Astrocyte (in vitro differentiated cells and primary cell): ENCODE measurements at regions not wholly inside any gene's neighbourhood (a gene's known extent, or its start where the extent isn't known, plus 50 kb on each side); places are given as distances from the start of the nearest gene placed in this dataset.
A peak's percentile ranks its signal among the peaks of the same experiment; 100 is the strongest.
"Not testable (repeated sequence)": the region's sequence is repeated elsewhere in the genome, so short reads cannot be mapped to it uniquely, and the experiment has no call there.

Experiments used
- DNase-seq: peaks from one replicate; pipeline ENCODE4 v3.0.0-alpha.2; 2010; ENCODE audit warnings: low read depth
- FAIRE-seq: peaks from 2 replicates; lab custom pipeline; 2011; peaks lifted over from hg19 to GRCh38; lab: Jason Lieb, UNC
- H2AFZ ChIP-seq: 2 replicates; pipeline ENCODE4 v1.6.0; 2012; ENCODE audit warnings: low read depth, low read length, inconsistent platforms
- H3K27ac ChIP-seq: 2 replicates; pipeline ENCODE4 v1.5.1; 2011; ENCODE audit warnings: low read depth, low read length, inconsistent platforms
- H3K27me3 ChIP-seq: 2 replicates; pipeline ENCODE4 v1.6.0; 2011; ENCODE audit warnings: low read length, inconsistent platforms; ENCODE audit not compliant: insufficient read depth
- H3K36me3 ChIP-seq: 2 replicates; pipeline ENCODE4 v1.5.1; 2011; ENCODE audit warnings: low read length, inconsistent platforms; ENCODE audit not compliant: insufficient read depth
- H3K4me1 ChIP-seq: 2 replicates; pipeline ENCODE4 v1.5.1; 2011; ENCODE audit warnings: low read length, inconsistent platforms; ENCODE audit not compliant: insufficient read depth
- H3K4me2 ChIP-seq: 2 replicates; pipeline ENCODE4 v1.6.0; 2012; ENCODE audit warnings: low read length, inconsistent platforms
- H3K4me3 ChIP-seq: 2 replicates; pipeline ENCODE4 v1.5.1; 2011; ENCODE audit warnings: low read depth, mild to moderate bottlenecking, low read length, inconsistent platforms; ENCODE audit not compliant: insufficient read depth
- H3K79me2 ChIP-seq: 2 replicates; pipeline ENCODE4 v1.6.0; 2012; ENCODE audit warnings: mild to moderate bottlenecking, low read length, inconsistent platforms; ENCODE audit not compliant: insufficient read depth
- H3K9ac ChIP-seq: 2 replicates; pipeline ENCODE4 v1.6.0; 2012; ENCODE audit warnings: mild to moderate bottlenecking, low read length, inconsistent platforms
- H3K9me3 ChIP-seq: 2 replicates; pipeline ENCODE4 v1.5.1; 2012; ENCODE audit warnings: low read depth, mild to moderate bottlenecking, low read length, inconsistent platforms; ENCODE audit not compliant: insufficient read depth
- H4K20me1 ChIP-seq: 2 replicates; pipeline ENCODE4 v1.6.0; 2012; ENCODE audit warnings: low read length, inconsistent platforms; ENCODE audit not compliant: insufficient read depth
- H3K27ac Mint-ChIP-seq: one replicate; pipeline ENCODE4 v1.8.0; 2021; ENCODE audit warnings: mild to moderate bottlenecking, mixed read lengths; ENCODE audit not compliant: unreplicated experiment
- H3K27me3 Mint-ChIP-seq: one replicate; pipeline ENCODE4 v1.8.0; 2021; ENCODE audit warnings: low read depth, mixed read lengths; ENCODE audit not compliant: unreplicated experiment
- H3K36me3 Mint-ChIP-seq: one replicate; pipeline ENCODE4 v1.8.0; 2021; ENCODE audit warnings: low read depth, mixed read lengths; ENCODE audit not compliant: unreplicated experiment
- H3K4me1 Mint-ChIP-seq: one replicate; pipeline ENCODE4 v1.8.0; 2021; ENCODE audit warnings: low read depth, mixed read lengths; ENCODE audit not compliant: unreplicated experiment
- H3K4me3 Mint-ChIP-seq: one replicate; pipeline ENCODE4 v1.8.0; 2021; ENCODE audit warnings: mild to moderate bottlenecking, moderate library complexity, mixed read lengths; ENCODE audit not compliant: unreplicated experiment
- H3K9me3 Mint-ChIP-seq: one replicate; pipeline ENCODE4 v1.8.0; 2021; ENCODE audit warnings: mild to moderate bottlenecking, mixed read lengths; ENCODE audit not compliant: unreplicated experiment
- EZH2 ChIP-seq: IDR thresholded peaks from 2 replicates; pipeline ENCODE4 v1.6.1; 2012; ENCODE audit warnings: mild to moderate bottlenecking, low read length, inconsistent platforms; ENCODE audit not compliant: insufficient read depth
- TF ChIP-seq, protein P1 (sequence below): IDR thresholded peaks from 2 replicates; pipeline ENCODE4 v1.5.1; 2011; ENCODE audit warnings: low read depth, mild to moderate bottlenecking, inconsistent platforms, low read length, moderate library complexity; ENCODE audit not compliant: insufficient read depth

DNA sequence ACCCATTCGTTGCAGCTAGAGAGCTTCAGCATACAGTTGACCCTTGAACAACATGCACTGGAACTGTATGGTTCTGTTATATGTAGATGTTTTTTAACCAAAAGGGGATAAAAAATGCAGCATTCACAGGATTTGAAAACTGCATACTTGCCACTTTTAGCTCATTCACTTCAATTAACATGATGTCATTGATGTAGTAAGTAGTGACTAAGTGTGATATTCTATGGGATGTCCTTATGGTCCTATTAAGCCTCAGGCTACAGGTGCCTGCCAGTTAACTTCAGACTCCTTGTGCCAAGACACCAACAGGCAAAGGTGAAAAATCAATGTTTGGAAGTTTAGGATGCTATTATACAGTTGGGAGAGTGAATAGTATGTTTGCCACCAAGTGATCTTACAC lies 553.6 kb upstream of the NECTIN3 start:
- FAIRE-seq (no peak), DNase-seq (no peak)
- H3K36me3 ChIP-seq = no peaks in the 10 kb centered on the region
- no peak overlapping the region for H3K4me2 ChIP-seq
- Mint-ChIP-seq H3K4me1 (peaks cover 13% of the 10 kb centered on the region), H3K9me3 (no peaks in the 10 kb centered on the region), H3K4me3 (no peak overlapping the region), H3K27me3 (no peaks in the 10 kb centered on the region), H3K36me3 (no peaks in the 10 kb centered on the region), H3K27ac (no peak overlapping the region)
- H3K79me2 ChIP-seq = no peaks in the 10 kb centered on the region
- H3K27me3 ChIP-seq = no peaks in the 10 kb centered on the region
- H4K20me1 ChIP-seq = no peaks in the 10 kb centered on the region
- no peak overlapping the region for H3K27ac ChIP-seq
- TF ChIP-seq, protein P1, sequence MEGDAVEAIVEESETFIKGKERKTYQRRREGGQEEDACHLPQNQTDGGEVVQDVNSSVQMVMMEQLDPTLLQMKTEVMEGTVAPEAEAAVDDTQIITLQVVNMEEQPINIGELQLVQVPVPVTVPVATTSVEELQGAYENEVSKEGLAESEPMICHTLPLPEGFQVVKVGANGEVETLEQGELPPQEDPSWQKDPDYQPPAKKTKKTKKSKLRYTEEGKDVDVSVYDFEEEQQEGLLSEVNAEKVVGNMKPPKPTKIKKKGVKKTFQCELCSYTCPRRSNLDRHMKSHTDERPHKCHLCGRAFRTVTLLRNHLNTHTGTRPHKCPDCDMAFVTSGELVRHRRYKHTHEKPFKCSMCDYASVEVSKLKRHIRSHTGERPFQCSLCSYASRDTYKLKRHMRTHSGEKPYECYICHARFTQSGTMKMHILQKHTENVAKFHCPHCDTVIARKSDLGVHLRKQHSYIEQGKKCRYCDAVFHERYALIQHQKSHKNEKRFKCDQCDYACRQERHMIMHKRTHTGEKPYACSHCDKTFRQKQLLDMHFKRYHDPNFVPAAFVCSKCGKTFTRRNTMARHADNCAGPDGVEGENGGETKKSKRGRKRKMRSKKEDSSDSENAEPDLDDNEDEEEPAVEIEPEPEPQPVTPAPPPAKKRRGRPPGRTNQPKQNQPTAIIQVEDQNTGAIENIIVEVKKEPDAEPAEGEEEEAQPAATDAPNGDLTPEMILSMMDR = no peak
- no peak for TF ChIP-seq EZH2
- no peaks in the 10 kb centered on the region for H3K9me3 ChIP-seq
- H3K4me1 ChIP-seq = peaks cover 9% of the 10 kb centered on the region
- no peak overlapping the region for H2AFZ ChIP-seq
- no peak overlapping the region for H3K9ac ChIP-seq
- H3K4me3 ChIP-seq = no peak overlapping the region

DNA sequence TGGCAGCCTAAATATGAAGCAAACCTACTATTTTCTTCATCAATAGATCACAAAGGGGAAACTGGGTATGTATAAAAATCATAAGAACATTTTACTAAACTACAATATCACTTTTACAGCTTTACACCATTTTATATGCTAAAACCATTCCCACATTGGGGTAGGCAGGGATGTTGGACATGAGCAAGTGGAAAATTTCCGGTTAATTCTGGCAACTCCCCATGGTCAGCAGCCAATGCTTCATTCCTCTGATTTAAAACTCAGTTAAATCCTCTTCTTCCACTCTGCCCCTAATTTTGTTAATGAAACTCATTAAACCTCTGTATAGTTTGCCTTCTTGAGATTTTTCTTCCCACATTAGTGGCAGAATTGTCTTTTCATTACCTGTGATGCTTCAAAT lies 552.5 kb upstream of the NECTIN3 start:
- H3K27me3 Mint-ChIP-seq = no peaks in the 10 kb centered on the region
- no peaks in the 10 kb centered on the region for H3K9me3 Mint-ChIP-seq
- no peak overlapping the region for H3K4me3 Mint-ChIP-seq
- no peak overlapping the region for H3K4me2 ChIP-seq
- no peak overlapping the region for H3K9ac ChIP-seq
- no peak overlapping the region for H3K27ac ChIP-seq
- H4K20me1 ChIP-seq = no peaks in the 10 kb centered on the region
- H3K27me3 ChIP-seq = no peaks in the 10 kb centered on the region
- H3K36me3 ChIP-seq = no peaks in the 10 kb centered on the region
- H2AFZ ChIP-seq = no peak overlapping the region
- no peak overlapping the region for H3K4me3 ChIP-seq
- H3K79me2 ChIP-seq = no peaks in the 10 kb centered on the region
- TF ChIP-seq EZH2 = no peak
- TF ChIP-seq, protein P1 = no peak
- no peak overlapping the region for H3K27ac Mint-ChIP-seq
- H3K9me3 ChIP-seq = no peaks in the 10 kb centered on the region
- no peaks in the 10 kb centered on the region for H3K36me3 Mint-ChIP-seq
- H3K4me1 Mint-ChIP-seq = peaks cover 13% of the 10 kb centered on the region
- DNase-seq (no peak), FAIRE-seq (no peak)
- H3K4me1 ChIP-seq = peaks cover 9% of the 10 kb centered on the region

DNA sequence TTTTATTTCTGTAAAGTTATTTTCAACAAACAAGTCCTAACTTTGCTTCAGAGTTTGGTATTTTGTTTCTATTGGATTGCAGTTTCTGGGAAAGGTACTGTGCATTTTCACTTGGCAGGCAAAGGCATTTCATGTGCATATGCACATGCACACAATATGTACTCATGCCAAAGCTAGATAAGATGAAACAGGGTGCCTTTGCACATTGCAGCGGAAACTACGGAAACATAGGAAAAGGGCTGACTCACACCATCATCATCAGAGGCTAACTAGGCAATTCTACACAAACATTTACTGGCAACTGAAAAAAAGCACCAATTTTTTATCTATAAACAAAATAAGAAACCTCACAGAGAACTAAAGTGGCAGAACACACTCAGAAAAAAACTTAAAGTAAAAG lies 550.6 kb upstream of the NECTIN3 start:
- no peak overlapping the region for H3K4me3 Mint-ChIP-seq
- Histone ChIP-seq H3K79me2 (no peaks in the 10 kb centered on the region), H3K4me2 (peak overlapping the region; percentile 9), H4K20me1 (no peaks in the 10 kb centered on the region), H3K36me3 (no peaks in the 10 kb centered on the region), H3K27me3 (no peaks in the 10 kb centered on the region), H2AFZ (no peak overlapping the region), H3K4me1 (peaks cover 9% of the 10 kb centered on the region), H3K27ac (peak overlapping the region; percentile 66), H3K9me3 (no peaks in the 10 kb centered on the region), H3K4me3 (no peak overlapping the region), H3K9ac (peak overlapping the region; percentile 19)
- DNase-seq = peak; percentile 88
- H3K4me1 Mint-ChIP-seq = peaks cover 13% of the 10 kb centered on the region
- H3K9me3 Mint-ChIP-seq = peaks cover 4% of the 10 kb centered on the region
- peak overlapping the region; percentile 83 for H3K27ac Mint-ChIP-seq
- no peaks in the 10 kb centered on the region for H3K36me3 Mint-ChIP-seq
- H3K27me3 Mint-ChIP-seq = no peaks in the 10 kb centered on the region
- peak; percentile 83 for FAIRE-seq
- TF ChIP-seq, protein P1 = no peak
- no peak for TF ChIP-seq EZH2

DNA sequence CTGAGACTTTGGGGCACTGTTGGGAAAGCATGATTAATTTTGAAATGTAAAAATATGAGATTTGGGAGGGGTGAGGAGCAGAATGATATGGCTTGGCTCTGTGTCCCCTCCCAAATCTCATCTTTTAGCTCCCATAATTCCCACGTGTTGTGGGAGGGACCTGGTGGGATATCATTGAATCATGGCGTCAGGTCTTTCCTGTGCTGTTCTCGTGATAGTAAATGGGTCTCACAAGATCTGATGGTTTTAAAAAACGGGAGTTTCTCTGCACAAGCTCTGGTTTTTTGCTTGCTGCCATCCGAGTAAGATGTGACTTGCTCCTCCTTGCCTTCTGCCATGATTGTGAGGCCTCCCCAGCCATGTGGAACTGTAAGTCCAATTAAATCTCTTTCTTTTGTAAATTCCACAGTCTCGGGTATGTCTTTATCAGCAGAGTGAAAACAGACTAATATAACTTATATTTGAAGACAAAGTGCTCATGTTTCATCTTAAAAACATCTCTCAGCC lies 546.0 kb upstream of the NECTIN3 start:
- not testable (repeated sequence) for H4K20me1 ChIP-seq, H3K4me3 Mint-ChIP-seq, H3K4me2 ChIP-seq, H3K79me2 ChIP-seq, H3K36me3 ChIP-seq, DNase-seq, H3K27ac ChIP-seq, H3K27me3 ChIP-seq, H3K9ac ChIP-seq, H3K4me3 ChIP-seq, H3K9me3 Mint-ChIP-seq, FAIRE-seq, H2AFZ ChIP-seq, H3K9me3 ChIP-seq, H3K36me3 Mint-ChIP-seq, H3K27me3 Mint-ChIP-seq
- H3K4me1 ChIP-seq = peaks cover 26% of the 10 kb centered on the region
- Mint-ChIP-seq H3K27ac (peak overlapping the region; percentile 98), H3K4me1 (peaks cover 31% of the 10 kb centered on the region)
